Caki2 (cell line): ENCODE measurements at regions not wholly inside any gene's neighbourhood (a gene's known extent, or its start where the extent isn't known, plus 50 kb on each side); places are given as distances from the start of the nearest gene placed in this dataset.
A peak's percentile ranks its signal among the peaks of the same experiment; 100 is the strongest.

Source experiments
- DNase-seq: peaks from one replicate; pipeline ENCODE4 v3.0.0-alpha.2; 2015; ENCODE audit warnings: low read depth
- in situ Hi-C: cut with HindIII; loops from 2 replicates; pipeline ENCODE4 v1.10.0; 2016; ENCODE audit warnings: low sequenced_read_pairs, low pct_unique_long_range_greater_than_20kb, mixed read lengths

DNA sequence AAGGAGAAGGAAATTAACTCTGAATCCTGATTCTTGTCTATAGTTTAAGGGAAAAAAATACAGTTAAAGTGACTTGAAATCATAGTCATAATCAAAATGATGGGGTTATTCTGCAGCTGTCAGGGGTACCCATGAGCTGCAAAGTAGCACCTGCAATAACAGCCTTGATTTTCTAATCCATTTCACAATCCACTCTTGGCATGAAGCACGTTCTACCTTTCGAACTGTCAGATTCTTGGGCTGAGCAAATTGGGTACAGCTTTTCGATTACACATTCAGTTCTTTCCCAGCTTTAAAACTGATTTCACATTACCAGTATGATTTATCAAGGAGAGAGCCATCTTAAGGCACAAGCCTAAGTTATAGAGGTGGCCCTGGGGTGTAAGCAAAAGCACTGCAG is 118.5 kb upstream of the DTNBP1 start:
- in situ Hi-C loops, result no loop called here
- no peak for DNase-seq

DNA sequence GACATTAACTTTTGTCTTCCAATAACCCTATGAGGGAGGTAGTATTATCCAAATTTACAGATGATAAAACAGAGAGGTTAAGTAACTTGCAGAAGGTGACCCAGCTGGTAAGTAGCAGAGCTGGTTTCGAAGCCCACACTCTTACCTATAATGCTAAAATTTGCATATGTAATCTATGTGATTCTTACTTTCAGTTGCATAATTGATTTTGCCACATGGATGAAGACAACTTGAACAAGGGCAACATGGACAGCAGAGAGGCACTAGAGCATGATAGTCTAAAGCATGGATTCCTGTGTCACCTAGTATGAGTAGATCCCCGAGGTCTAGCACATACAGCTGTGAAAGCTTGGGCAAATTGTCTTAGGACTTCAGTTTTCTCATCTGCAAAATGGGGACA is 117.6 kb upstream of the DTNBP1 start:
- DNase-seq, result no peak
- in situ Hi-C loops, result no loop called here

DNA sequence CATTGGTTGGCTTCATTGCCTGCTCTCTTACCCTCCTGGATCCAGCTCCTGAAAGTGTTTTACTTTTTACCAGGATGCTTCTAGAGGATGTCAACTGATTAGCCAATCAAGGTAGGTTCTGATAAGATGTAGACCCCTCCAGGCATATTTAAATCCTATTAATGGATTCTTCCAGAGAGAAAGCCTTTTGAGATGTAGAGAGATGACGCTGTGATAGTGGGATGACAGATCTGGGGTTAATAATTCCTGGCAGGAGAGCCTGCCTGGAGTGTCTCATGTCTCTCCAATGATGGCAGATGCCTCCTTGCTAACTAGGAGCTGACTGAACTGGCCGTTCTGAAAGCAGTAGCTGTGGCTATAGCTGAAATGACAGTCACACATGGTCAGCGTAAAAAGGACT is 116.9 kb upstream of the DTNBP1 start:
- in situ Hi-C loops, result no loop called here
- no peak for DNase-seq

- DNase-seq, result no peak
- in situ Hi-C loops, result no loop called here
Measured at GRCh38 chr6:15776458-15776980, 113.7 kb upstream of the DTNBP1 start.

DNA sequence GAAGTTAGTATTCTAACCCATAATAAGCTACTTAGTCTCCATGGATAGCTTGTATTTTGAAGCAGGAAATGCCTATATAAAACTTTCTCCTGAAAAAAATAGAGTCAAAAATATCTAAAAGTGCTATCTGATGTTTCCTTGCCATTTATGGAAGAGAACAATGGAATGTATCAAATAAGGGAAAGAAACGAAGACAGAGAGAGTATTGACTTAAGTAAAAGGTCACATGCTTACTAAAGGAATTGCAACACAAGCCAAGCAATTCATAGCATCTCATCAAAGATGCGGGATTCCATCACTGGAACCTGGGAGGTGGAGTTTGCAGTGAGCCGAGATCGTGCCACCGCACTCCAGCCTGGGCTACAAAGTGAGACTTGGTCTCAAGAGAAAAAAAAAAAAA is 112.9 kb upstream of the DTNBP1 start:
- DNase-seq, result no peak
- in situ Hi-C loops, result no loop called here

DNA sequence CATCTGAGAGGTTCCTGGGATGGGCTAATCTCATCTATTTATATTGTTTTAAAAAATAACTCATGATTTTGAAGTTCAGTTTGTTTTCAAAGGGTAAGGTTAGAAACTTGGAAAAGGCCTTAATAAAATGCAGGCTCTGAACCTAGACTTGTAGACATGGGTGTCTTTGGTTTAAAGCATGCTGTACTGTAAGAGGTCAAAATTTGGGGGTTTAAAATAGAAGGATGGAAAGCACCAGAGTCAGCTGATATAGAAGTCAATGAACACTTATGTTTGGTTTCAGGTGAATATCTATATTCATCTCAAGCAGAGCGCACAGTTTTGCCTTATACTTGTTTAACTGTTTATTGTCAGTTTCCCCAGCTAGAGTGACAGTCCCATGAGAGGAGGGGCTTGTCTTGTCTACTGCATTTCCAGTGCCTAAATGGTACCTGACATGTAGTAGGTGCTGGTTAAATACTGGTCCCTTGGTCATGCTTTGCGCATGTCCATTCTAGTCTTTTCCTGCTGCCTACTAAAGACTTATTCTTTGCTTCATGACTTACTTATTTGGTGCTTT is 112.3 kb upstream of the DTNBP1 start:
- in situ Hi-C loops, result no loop called here
- no peak for DNase-seq

- in situ Hi-C loops, result no loop called here
- no peak for DNase-seq
Measured at GRCh38 chr6:15773806-15774410, 111.1 kb upstream of the DTNBP1 start.

GRCh38 chr6:15770347-15771143 is 107.7 kb upstream of the DTNBP1 start:
- in situ Hi-C loops, result no loop called here
- no peak for DNase-seq

- in situ Hi-C loops, result no loop called here
- DNase-seq, result no peak
Measured at GRCh38 chr6:15769511-15770018, 106.7 kb upstream of the DTNBP1 start.

DNA sequence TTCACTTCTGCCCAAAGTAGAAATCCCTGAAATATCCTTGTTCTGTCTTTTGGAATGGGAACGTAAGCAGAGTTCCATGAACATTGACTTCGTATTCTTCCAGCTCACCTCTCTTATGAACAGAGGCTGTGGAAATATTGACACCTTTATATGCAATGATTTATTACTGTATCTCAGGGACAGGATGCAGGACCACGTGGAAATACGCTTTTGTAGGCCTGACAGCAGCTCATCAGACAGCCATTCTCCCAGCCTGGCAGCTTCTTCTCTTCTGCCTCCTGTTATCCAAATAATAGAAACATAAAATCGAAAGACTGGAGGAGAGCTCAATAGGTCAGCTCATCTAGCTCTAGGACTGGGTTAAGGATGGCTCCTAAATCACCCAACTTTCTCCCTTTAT is 106.2 kb upstream of the DTNBP1 start:
- DNase-seq, result no peak
- in situ Hi-C loops, result no loop called here

- DNase-seq, result peak; percentile 34
- in situ Hi-C loops, result no loop called here
Measured at GRCh38 chr6:15763837-15764236, 101.0 kb upstream of the DTNBP1 start.

GRCh38 chr6:15763364-15763763 is 100.5 kb upstream of the DTNBP1 start:
- in situ Hi-C loops, result no loop called here
- no peak for DNase-seq

DNA sequence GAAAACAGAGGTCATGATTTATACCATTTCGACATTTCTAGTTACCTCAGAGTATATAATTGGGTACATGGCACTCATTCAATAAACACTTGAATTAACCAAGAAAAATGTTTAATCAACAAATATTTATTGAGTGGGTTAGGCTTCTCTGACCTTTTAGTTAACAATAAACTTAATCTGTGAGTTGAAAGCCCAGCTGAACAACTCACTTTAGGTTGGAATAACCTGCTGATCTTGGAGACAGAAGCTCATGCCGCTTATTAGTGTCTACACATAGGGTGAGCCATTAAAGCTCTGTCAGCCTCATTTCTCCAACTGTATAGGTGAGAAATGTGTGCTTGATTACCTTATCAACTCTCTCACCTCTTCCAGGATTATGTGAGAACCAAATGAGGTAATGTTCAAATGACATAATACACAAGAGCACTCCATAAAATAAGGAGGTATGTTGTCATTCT is 98.2 kb upstream of the DTNBP1 start:
- no peak for DNase-seq
- in situ Hi-C loops, result no loop called here

GRCh38 chr6:15758631-15759215 is 95.9 kb upstream of the DTNBP1 start:
- in situ Hi-C loops, result no loop called here
- DNase-seq, result no peak

DNA sequence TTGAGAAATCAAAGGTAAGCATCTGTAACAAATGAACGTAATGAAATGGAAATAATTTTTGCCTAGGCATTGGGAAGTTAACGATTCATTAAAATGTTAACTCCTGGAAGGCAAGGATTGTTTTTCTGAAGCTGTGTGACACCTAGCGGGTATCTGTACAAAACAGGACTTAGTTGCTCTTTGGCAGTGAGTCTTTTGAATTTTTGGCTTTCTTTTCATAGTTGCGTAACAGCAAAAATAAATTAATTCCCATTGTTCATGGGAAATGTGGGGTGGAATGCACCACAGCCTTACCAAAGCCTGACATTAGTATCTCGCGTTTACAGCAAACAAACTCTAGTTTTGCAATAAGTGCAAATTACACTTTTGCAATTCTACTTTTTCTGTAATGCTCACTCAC is 92.7 kb upstream of the DTNBP1 start:
- in situ Hi-C loops, result no loop called here
- DNase-seq, result no peak

DNA sequence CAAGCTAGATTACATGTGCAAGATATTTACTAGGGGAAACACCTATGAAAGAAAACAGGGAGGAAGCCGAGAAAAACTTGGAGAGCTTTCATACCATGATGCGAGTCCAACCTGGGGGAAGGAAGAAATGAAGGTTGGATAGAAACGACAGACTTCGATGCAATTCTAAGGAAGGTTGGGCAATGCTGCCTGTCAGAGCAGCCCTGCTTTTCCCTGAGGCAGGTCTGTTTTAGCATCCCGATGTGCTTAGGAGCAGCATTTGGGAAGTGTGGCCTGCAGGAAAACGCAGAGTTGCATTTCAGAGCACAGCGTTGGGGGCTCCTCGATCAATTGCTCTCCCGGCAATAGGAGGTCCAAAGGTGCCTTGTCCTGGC is 91.9 kb upstream of the DTNBP1 start:
- no peak for DNase-seq
- in situ Hi-C loops, result no loop called here

DNA sequence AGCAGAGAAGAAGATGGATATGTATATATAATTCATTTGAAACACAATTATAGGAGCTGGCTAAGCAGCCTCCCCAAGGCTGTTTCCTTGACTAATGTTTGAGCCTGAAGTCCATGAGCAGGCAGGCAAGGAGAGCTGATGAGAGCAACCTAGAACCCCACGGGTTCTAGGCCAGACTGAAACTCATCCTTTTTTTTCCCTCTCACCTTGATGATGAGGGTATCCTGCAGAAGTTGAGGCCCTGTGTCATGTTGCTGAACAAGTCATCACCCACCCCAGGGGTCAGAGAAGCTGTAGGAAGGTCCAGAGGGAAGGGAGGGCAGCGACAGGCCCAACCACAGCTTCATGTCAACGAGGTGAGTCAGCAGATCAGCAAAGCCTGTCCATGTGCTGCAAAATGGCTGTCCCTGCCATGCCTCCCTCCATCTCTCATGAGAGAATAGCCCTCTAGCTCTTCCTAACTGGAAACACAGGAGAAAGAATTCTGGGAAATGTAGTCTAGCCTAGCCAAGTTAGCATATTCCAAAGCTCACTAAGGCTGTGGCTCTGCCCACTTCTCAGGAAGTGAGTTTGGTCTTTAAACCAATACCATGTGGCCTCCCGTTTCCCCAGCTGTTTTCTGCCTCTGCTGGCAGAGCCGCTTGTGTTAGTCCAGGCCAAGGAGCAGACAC is 91.3 kb upstream of the DTNBP1 start:
- in situ Hi-C loops, result no loop called here

DNA sequence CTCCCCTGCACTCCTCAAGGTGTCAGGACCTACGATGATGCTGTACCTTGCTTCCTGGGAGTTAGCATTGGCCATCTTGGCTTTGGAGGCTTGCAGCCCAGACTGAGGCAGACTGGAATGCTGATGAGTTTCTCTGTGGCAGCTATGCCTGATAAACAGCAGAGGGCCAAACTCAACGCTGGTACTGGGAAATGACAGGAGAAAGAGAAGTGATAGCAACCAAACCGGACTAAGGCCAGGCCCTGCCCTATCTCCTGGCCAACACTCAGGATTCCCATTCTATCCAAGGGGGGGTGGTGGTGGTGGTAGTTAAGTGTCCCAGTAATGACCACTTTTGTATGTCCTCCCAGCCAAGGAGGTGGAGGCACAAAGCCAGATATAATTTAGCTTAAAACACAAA is 90.0 kb upstream of the DTNBP1 start:
- no peak for DNase-seq
- in situ Hi-C loops, result no loop called here

More for the DNA sequence above, 91.3 kb upstream of the DTNBP1 start:
- DNase-seq, result peak; percentile 43
